ENCODE measurements at regions not wholly inside any gene's neighbourhood (a gene's known extent, or its start where the extent isn't known, plus 50 kb on each side); places are given as distances from the start of the nearest gene placed in this dataset.

DNA sequence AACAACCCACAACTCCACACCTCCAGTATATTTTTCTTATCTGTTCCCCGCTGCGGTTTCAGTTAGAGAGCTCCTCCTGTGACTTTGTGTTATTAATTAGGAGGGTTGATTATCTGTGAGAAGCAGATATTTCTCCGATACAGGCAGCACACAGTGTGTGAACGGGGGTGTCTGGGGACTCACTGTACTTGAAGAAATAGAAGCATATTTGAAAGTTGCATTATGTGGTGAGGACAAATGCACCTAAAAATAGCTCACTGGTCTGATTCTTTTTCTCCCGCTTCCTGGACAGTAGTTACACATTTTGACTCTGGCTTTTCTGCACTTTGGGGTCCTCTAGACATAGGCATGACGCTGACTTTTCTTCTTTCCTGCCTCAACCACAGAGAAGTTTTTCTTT, 277.7 kb downstream of the VRK1 start:
- TF ChIP-seq, protein P1, sequence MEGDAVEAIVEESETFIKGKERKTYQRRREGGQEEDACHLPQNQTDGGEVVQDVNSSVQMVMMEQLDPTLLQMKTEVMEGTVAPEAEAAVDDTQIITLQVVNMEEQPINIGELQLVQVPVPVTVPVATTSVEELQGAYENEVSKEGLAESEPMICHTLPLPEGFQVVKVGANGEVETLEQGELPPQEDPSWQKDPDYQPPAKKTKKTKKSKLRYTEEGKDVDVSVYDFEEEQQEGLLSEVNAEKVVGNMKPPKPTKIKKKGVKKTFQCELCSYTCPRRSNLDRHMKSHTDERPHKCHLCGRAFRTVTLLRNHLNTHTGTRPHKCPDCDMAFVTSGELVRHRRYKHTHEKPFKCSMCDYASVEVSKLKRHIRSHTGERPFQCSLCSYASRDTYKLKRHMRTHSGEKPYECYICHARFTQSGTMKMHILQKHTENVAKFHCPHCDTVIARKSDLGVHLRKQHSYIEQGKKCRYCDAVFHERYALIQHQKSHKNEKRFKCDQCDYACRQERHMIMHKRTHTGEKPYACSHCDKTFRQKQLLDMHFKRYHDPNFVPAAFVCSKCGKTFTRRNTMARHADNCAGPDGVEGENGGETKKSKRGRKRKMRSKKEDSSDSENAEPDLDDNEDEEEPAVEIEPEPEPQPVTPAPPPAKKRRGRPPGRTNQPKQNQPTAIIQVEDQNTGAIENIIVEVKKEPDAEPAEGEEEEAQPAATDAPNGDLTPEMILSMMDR (IDR thresholded peaks at IDR 0.05), result no peak
- peaks cover 20% of the 10 kb centered on the region; the same call in 1 of the 2 replicates for H3K4me1 Mint-ChIP-seq (ENCODE audit: low read depth)
- no peak for DNase-seq

GRCh38 chr14:97077253-97077653, 280.1 kb downstream of the VRK1 start:
- peaks cover 35% of the 10 kb centered on the region for H3K9me3 Mint-ChIP-seq
- H3K27ac Mint-ChIP-seq, result peak overlapping the region; percentile 59; the same call in 1 of the 2 replicates
- TF ChIP-seq, protein P1 (IDR thresholded peaks at IDR 0.05), result no peak
- peaks cover 14% of the 10 kb centered on the region; the same call in 1 of the 2 replicates for H3K4me1 Mint-ChIP-seq (ENCODE audit: low read depth)
- peak overlapping the region; percentile 21; the same call in 1 of the 2 replicates for H3K4me3 Mint-ChIP-seq
- peak; percentile 6 for DNase-seq
- peaks cover 2% of the 10 kb centered on the region; the same call in 1 of the 2 replicates for H3K27me3 Mint-ChIP-seq (ENCODE audit: insufficient read depth)
- H3K36me3 Mint-ChIP-seq (ENCODE audit: low read depth), result no peaks in the 10 kb centered on the region

More for the DNA sequence above, 277.7 kb downstream of the VRK1 start:
- H3K4me3 Mint-ChIP-seq, result no peak overlapping the region; the same call in 1 of the 2 replicates
- peak overlapping the region; percentile 14; the same call in 1 of the 2 replicates for H3K27ac Mint-ChIP-seq
- no peaks in the 10 kb centered on the region for H3K36me3 Mint-ChIP-seq (ENCODE audit: low read depth)
- peaks cover 53% of the 10 kb centered on the region for H3K9me3 Mint-ChIP-seq
- peaks cover 2% of the 10 kb centered on the region; the same call in 1 of the 2 replicates for H3K27me3 Mint-ChIP-seq (ENCODE audit: insufficient read depth)

DNA sequence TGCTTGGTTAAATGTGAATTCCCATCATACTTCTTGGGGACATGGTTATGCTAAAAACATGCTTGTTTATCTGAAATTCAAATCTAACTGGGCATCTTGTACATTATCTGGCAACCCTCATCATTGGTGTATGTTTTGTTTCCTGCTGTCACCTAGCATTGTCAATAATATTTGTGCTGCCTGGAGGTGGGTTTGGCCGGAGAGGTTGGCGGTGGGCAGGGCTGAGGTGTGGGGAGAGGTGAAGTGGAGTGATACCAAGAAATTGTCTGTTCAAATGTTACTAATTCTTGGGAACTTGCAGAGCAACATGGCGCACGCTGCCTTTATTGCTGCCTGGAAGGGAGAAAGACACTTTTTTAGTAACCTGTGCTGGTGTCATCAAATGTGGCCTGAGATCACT, 280.5 kb downstream of the VRK1 start:
- TF ChIP-seq, protein P1 (IDR thresholded peaks at IDR 0.05), result no peak
- H3K27ac Mint-ChIP-seq, result peak overlapping the region; percentile 59; the same call in 1 of the 2 replicates
- no peak for DNase-seq
- H3K27me3 Mint-ChIP-seq (ENCODE audit: insufficient read depth), result peaks cover 2% of the 10 kb centered on the region; the same call in 1 of the 2 replicates
- peak overlapping the region; percentile 21; the same call in 1 of the 2 replicates for H3K4me3 Mint-ChIP-seq
- peaks cover 35% of the 10 kb centered on the region for H3K9me3 Mint-ChIP-seq
- no peaks in the 10 kb centered on the region for H3K36me3 Mint-ChIP-seq (ENCODE audit: low read depth)
- H3K4me1 Mint-ChIP-seq (ENCODE audit: low read depth), result peaks cover 14% of the 10 kb centered on the region; the same call in 1 of the 2 replicates

- no peak overlapping the region for H3K27ac Mint-ChIP-seq
- H3K4me3 Mint-ChIP-seq, result no peak overlapping the region
- H3K27me3 Mint-ChIP-seq (ENCODE audit: insufficient read depth), result no peaks in the 10 kb centered on the region
- TF ChIP-seq, protein P1 (IDR thresholded peaks at IDR 0.05), result no peak
- peaks cover 14% of the 10 kb centered on the region; the same call in 1 of the 2 replicates for H3K4me1 Mint-ChIP-seq (ENCODE audit: low read depth)
- no peaks in the 10 kb centered on the region; the same call in 1 of the 2 replicates for H3K36me3 Mint-ChIP-seq (ENCODE audit: low read depth)
- no peak for DNase-seq
- H3K9me3 Mint-ChIP-seq, result peaks cover 40% of the 10 kb centered on the region
These were observed 283.8 kb downstream of the VRK1 start for GRCh38 chr14:97080991-97081390.

DNA sequence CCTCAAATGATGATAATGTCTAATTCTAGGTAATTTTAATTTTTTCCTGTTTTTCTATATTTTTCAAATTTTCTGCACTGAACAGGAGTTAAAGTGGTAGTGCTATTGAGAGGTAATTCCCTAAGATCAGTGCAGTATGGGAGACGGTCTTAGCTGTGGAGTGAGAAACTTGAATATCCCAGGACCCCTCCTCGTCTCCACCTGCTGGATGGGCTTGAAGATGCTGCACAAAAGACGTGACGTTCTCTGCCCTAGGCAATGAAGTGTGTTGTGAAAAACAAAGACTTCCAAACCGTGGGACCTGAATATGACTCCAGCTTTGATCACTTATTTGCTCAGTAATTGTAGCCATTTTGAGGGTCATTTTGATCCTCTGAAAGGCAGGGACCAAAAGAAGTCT, 298.1 kb downstream of the VRK1 start:
- no peaks in the 10 kb centered on the region for H3K27me3 Mint-ChIP-seq (ENCODE audit: insufficient read depth)
- no peaks in the 10 kb centered on the region for H3K36me3 Mint-ChIP-seq (ENCODE audit: low read depth)
- TF ChIP-seq, protein P1 (IDR thresholded peaks at IDR 0.05), result no peak
- no peaks in the 10 kb centered on the region for H3K4me1 Mint-ChIP-seq (ENCODE audit: low read depth)
- DNase-seq, result no peak
- H3K4me3 Mint-ChIP-seq, result no peak overlapping the region
- peaks cover 12% of the 10 kb centered on the region for H3K9me3 Mint-ChIP-seq
- H3K27ac Mint-ChIP-seq, result no peak overlapping the region
